IMR-90 (cell line): ENCODE measurements at regions not wholly inside any gene's neighbourhood (a gene's known extent, or its start where the extent isn't known, plus 50 kb on each side); places are given as distances from the start of the nearest gene placed in this dataset.

Experiments used
- ATAC-seq: fragments of 200-7000 bp; cut with Tn5 transposase; 2 replicates; pipeline ENCODE4 v1.9.1; 2020; ENCODE audit warnings: low read depth, mild to moderate bottlenecking, moderate library complexity
- BruUV-seq: library from RNA; stranded (reverse); fragments of 400-500 nt; replicated peaks from 2 replicates; lab custom pipeline; 2021; lab: Mats Ljungman, UMichigan
- CTCF ChIA-PET: fragments of 300-600 bp; formaldehyde crosslinking; extraction: SDS; loops from one replicate; lab custom pipeline; 2021; ENCODE audit warnings: antibody characterized with exemption; lab: Yijun Ruan, JAX
- POLR2A ChIA-PET: fragments of 300-600 bp; sonication (Branson Sonifier 250); formaldehyde crosslinking; loops from one replicate; lab custom pipeline; 2022; ENCODE audit warnings: antibody characterized with exemption; ENCODE audit not compliant: unreplicated experiment; lab: Charles Lee
- DNase-seq: peaks from one replicate; pipeline ENCODE4 v3.0.0; 2013
- H2AFZ ChIP-seq: replicated peaks from 2 replicates; pipeline ENCODE3; 2013; ENCODE audit warnings: low read length, mild to moderate bottlenecking; ENCODE audit not compliant: poor library complexity
- H2AK5ac ChIP-seq: 2 replicates; pipeline ENCODE4 v1.6.1; 2013; ENCODE audit warnings: low read depth, low read length, inconsistent platforms
- H2AK9ac ChIP-seq: replicated peaks from 2 replicates; pipeline ENCODE3; 2013; ENCODE audit warnings: mild to moderate bottlenecking, low read depth, low read length, moderate library complexity; ENCODE audit not compliant: poor library complexity
- H2BK120ac ChIP-seq: 2 replicates; pipeline ENCODE4 v1.6.1; 2013; ENCODE audit warnings: low read depth, low read length, inconsistent platforms
- H2BK15ac ChIP-seq: 3 replicates; pipeline ENCODE4 v1.6.1; 2013; ENCODE audit warnings: low read depth, low read length, inconsistent platforms
- H2BK20ac ChIP-seq: 2 replicates; pipeline ENCODE4 v1.6.1; 2013; ENCODE audit warnings: low read depth, mild to moderate bottlenecking, inconsistent platforms, low read length, moderate library complexity
- H2BK5ac ChIP-seq: 2 replicates; pipeline ENCODE4 v1.6.1; 2013; ENCODE audit warnings: mild to moderate bottlenecking, low read depth, low read length, inconsistent platforms; ENCODE audit not compliant: poor library complexity, severe bottlenecking
- H3K14ac ChIP-seq: replicated peaks from 2 replicates; pipeline ENCODE4 v1.6.1; 2013; ENCODE audit warnings: low read depth, low read length, inconsistent platforms
- H3K18ac ChIP-seq: 2 replicates; pipeline ENCODE4 v1.6.1; 2013; ENCODE audit warnings: low read depth, low read length, control low read depth
- H3K23ac ChIP-seq: 2 replicates; pipeline ENCODE4 v1.6.1; 2013; ENCODE audit warnings: low read depth, low read length, inconsistent platforms
- H3K27ac ChIP-seq: 2 replicates; pipeline ENCODE4 v1.5.1; 2013; ENCODE audit warnings: mild to moderate bottlenecking, control low read depth, low read length; ENCODE audit not compliant: insufficient read depth
- H3K27me3 ChIP-seq: 2 replicates; pipeline ENCODE4 v1.6.1; 2013; ENCODE audit warnings: low read length; ENCODE audit not compliant: control insufficient read depth, insufficient read depth
- H3K36me3 ChIP-seq: 2 replicates; pipeline ENCODE4 v1.6.1; 2013; ENCODE audit warnings: low read length, mixed read lengths; ENCODE audit not compliant: control insufficient read depth, insufficient read depth
- H3K4ac ChIP-seq: 2 replicates; pipeline ENCODE4 v1.6.1; 2013; ENCODE audit warnings: low read depth, low read length, inconsistent platforms
- H3K4me1 ChIP-seq: 2 replicates; pipeline ENCODE4 v1.6.1; 2013; ENCODE audit warnings: low read length, mixed read lengths; ENCODE audit not compliant: control insufficient read depth, insufficient read depth
- H3K4me2 ChIP-seq: 2 replicates; pipeline ENCODE4 v1.6.1; 2013; ENCODE audit warnings: low read depth, mild to moderate bottlenecking, control low read depth, low read length, moderate library complexity
- H3K4me3 ChIP-seq: 2 replicates; pipeline ENCODE4 v1.5.1; 2013; ENCODE audit warnings: low read depth, mild to moderate bottlenecking, control low read depth, low read length, moderate library complexity; ENCODE audit not compliant: insufficient read depth
- H3K56ac ChIP-seq: 2 replicates; pipeline ENCODE4 v1.6.1; 2013; ENCODE audit warnings: low read length, inconsistent platforms; ENCODE audit not compliant: insufficient read depth; ENCODE audit errors: extremely low read depth
- H3K79me1 ChIP-seq, 2 experiments: 2 replicates each; pipeline ENCODE4 v1.6.1; 2013; ENCODE audit warnings: low read length in 2 of 2, inconsistent platforms in 1 of 2, low read depth in 1 of 2
- H3K9ac ChIP-seq: 2 replicates; pipeline ENCODE4 v1.6.1; 2013; ENCODE audit warnings: low read depth, low read length, control low read depth
- H3K9me1 ChIP-seq: 2 replicates; pipeline ENCODE4 v1.6.1; 2013; ENCODE audit warnings: low read length, inconsistent platforms; ENCODE audit not compliant: insufficient read depth
- H3K9me3 ChIP-seq: 2 replicates; pipeline ENCODE4 v1.6.1; 2013; ENCODE audit warnings: low read length; ENCODE audit not compliant: control insufficient read depth, insufficient read depth
- H4K20me1 ChIP-seq: 2 replicates; pipeline ENCODE4 v1.6.1; 2013; ENCODE audit warnings: low read length, inconsistent platforms; ENCODE audit not compliant: insufficient read depth
- H4K5ac ChIP-seq: 2 replicates; pipeline ENCODE4 v1.6.1; 2013; ENCODE audit warnings: mild to moderate bottlenecking, low read depth, low read length, control low read depth
- H4K8ac ChIP-seq, 2 experiments: 2 replicates each; pipeline ENCODE4 v1.6.1; 2013; ENCODE audit warnings: low read depth in 2 of 2, low read length in 2 of 2, control low read depth in 1 of 2, inconsistent platforms in 1 of 2
- H4K91ac ChIP-seq: 2 replicates; pipeline ENCODE4 v1.6.1; 2013; ENCODE audit warnings: low read depth, low read length, inconsistent platforms; ENCODE audit not compliant: insufficient read depth
- CTCF ChIP-seq: conservative IDR thresholded peaks from 2 replicates; pipeline ENCODE4 v1.5.1; 2012; ENCODE audit warnings: mild to moderate bottlenecking, low read depth, low read length, improper control_type of control experiment
- ELK1 ChIP-seq: fragments of 150-350 bp; IDR thresholded peaks from 2 replicates; pipeline ENCODE4 v1.6.1; 2016; ENCODE audit warnings: low read depth, mild to moderate bottlenecking, low read length, moderate library complexity, borderline replicate concordance
- MAZ ChIP-seq: IDR thresholded peaks from 2 replicates; pipeline ENCODE4 v1.6.1; 2012; ENCODE audit warnings: low read depth, mild to moderate bottlenecking, low read length, improper control_type of control experiment, moderate library complexity, borderline replicate concordance
- MXI1 ChIP-seq: IDR thresholded peaks from 2 replicates; pipeline ENCODE4 v1.6.1; 2012; ENCODE audit warnings: low read depth, mild to moderate bottlenecking, low read length, moderate library complexity, borderline replicate concordance
- NFE2L2 ChIP-seq: fragments of 150-350 bp; IDR thresholded peaks from 2 replicates; pipeline ENCODE4 v1.6.1; 2016; ENCODE audit warnings: low read depth, mild to moderate bottlenecking, low read length
- RAD21 ChIP-seq: IDR thresholded peaks from 2 replicates; pipeline ENCODE4 v1.6.1; 2012; ENCODE audit warnings: low read length, improper control_type of control experiment
- WGBS, 2 experiments: methylation state at CpG; one replicate each; pipeline versions ENCODE4 v1.1.5 to v1.1.7; 2013; ENCODE audit warnings: missing lambda C conversion rate in 2 of 2; ENCODE audit not compliant: insufficient read length in 1 of 2; ENCODE audit errors: extremely low coverage in 2 of 2; 5-methylcytosine and 5-hydroxymethylcytosine counted together
- dilution Hi-C: fragments of 300-500 bp; cut with HindIII; formaldehyde crosslinking; loops from one replicate; pipeline ENCODE4 v1.14.3; 2018; ENCODE audit warnings: low sequenced_read_pairs; ENCODE audit not compliant: unreplicated experiment
- in situ Hi-C: fragments of 300-500 bp; cut with MboI; formaldehyde crosslinking; loops from 3 replicates; pipeline ENCODE4 v1.14.3; 2019; ENCODE audit warnings: low sequenced_read_pairs, inconsistent platforms, mixed read lengths
- intact Hi-C: fragments of 100-400 bp; cut with micrococcal nuclease; formaldehyde crosslinking; loops from 2 replicates; pipeline ENCODE4 v1.10.0; 2022

- Histone ChIP-seq H3K18ac (no peak overlapping the region), H3K79me1 (no peaks in the 10 kb centered on the region), H3K56ac (no peak overlapping the region), H3K4ac (no peak overlapping the region), H3K4me2 (no peak overlapping the region), H4K91ac (no peak overlapping the region), H2AK5ac (no peak overlapping the region), H3K23ac (no peak overlapping the region), H3K27ac (no peak overlapping the region), H2AFZ (no peak overlapping the region), H3K27me3 (no peaks in the 10 kb centered on the region), H3K36me3 (no peaks in the 10 kb centered on the region), H2BK5ac (no peak overlapping the region), H2BK15ac (no peak overlapping the region), H3K9me1 (no peaks in the 10 kb centered on the region), H4K8ac (no peak overlapping the region), H3K9me3 (no peaks in the 10 kb centered on the region), H3K4me1 (no peaks in the 10 kb centered on the region), H2BK20ac (no peak overlapping the region), H3K14ac (no peak overlapping the region), H3K4me3 (no peak overlapping the region), H4K20me1 (no peaks in the 10 kb centered on the region), H3K9ac (no peak overlapping the region), H2AK9ac (no peak overlapping the region), H4K5ac (no peak overlapping the region), H2BK120ac (no peak overlapping the region)
- TF ChIP-seq RAD21: no peak
- TF ChIP-seq ELK1: no peak
- TF ChIP-seq MAZ: no peak
- no peak for TF ChIP-seq MXI1
- no peak for TF ChIP-seq NFE2L2
- TF ChIP-seq CTCF: no peak
- dilution Hi-C loops: no loop called here
- intact Hi-C loops: no loop called here
- ChIA-PET CTCF (interaction anchor here (1.1 kb wide), 1 partner anchor 12 kb away, joined by 4 read pairs; no protein-coding TSS in a partner anchor), POLR2A (no interaction called here)
- in situ Hi-C loops: no loop called here
- no peak for ATAC-seq
- no CpG with 5 or more reads among the region's 1 CpG for WGBS, 2 experiments
- BruUV-seq: no TSS peak
- no peak for DNase-seq
Measured at GRCh38 chr13:58978331-58978730, 1185.4 kb downstream of the DIAPH3 start.
